ENCODE measurements at regions not wholly inside any gene's neighbourhood (a gene's known extent, or its start where the extent isn't known, plus 50 kb on each side); places are given as distances from the start of the nearest gene placed in this dataset.

GRCh38 chr9:4420351-4420750 lies 69.9 kb upstream of the SLC1A1 start:
- H3K27ac ChIP-seq (ENCODE audit: low read depth in 1 of 2, low read length in 1 of 2) = no peak overlapping the region
- H3K36me3 ChIP-seq (ENCODE audit: control insufficient read depth in 2 of 2, insufficient read depth in 2 of 2, low read length in 1 of 2) = no peaks in the 10 kb centered on the region
- DNase-seq (ENCODE audit: low read depth in 6 of 9, low spot score in 9 of 9) = no peak
- WGBS = 94% methylated on average over 6 of the region's 6 CpGs
- H3K9me3 ChIP-seq (ENCODE audit: control insufficient read depth in 2 of 2, insufficient read depth in 1 of 2, low read length in 1 of 2) = no peaks in the 10 kb centered on the region
- no peak overlapping the region for H3K4me3 ChIP-seq (ENCODE audit: low read length in 2 of 2)
- H3K4me1 ChIP-seq (ENCODE audit: control insufficient read depth in 2 of 2, insufficient read depth in 2 of 2, low read length in 2 of 2) = peaks cover 0 to 5% of the 10 kb centered on the region in 2 donors
- peaks cover 0 to 2% of the 10 kb centered on the region in 2 donors for H3K27me3 ChIP-seq (ENCODE audit: control insufficient read depth in 2 of 2, insufficient read depth in 1 of 2, low read length in 1 of 2)

GRCh38 chr9:4417578-4418325 lies 72.5 kb upstream of the SLC1A1 start:
- peaks cover 0 to under 1% of the 10 kb centered on the region in 2 donors for H3K4me1 ChIP-seq (ENCODE audit: control insufficient read depth in 2 of 2, insufficient read depth in 2 of 2, low read length in 2 of 2)
- no peak overlapping the region for H3K27ac ChIP-seq (ENCODE audit: low read depth in 1 of 2, low read length in 1 of 2)
- no peaks in the 10 kb centered on the region for H3K36me3 ChIP-seq (ENCODE audit: control insufficient read depth in 2 of 2, insufficient read depth in 2 of 2, low read length in 1 of 2)
- no peak overlapping the region for H3K4me3 ChIP-seq (ENCODE audit: low read length in 2 of 2)
- no peak for DNase-seq (ENCODE audit: low read depth in 6 of 9, low spot score in 9 of 9)
- H3K27me3 ChIP-seq (ENCODE audit: control insufficient read depth in 2 of 2, insufficient read depth in 1 of 2, low read length in 1 of 2) = no peaks in the 10 kb centered on the region
- WGBS = 98% methylated on average over 2 of the region's 2 CpGs
- H3K9me3 ChIP-seq (ENCODE audit: control insufficient read depth in 2 of 2, insufficient read depth in 1 of 2, low read length in 1 of 2) = no peaks in the 10 kb centered on the region

- no peak overlapping the region for H3K27ac ChIP-seq (ENCODE audit: low read depth in 1 of 2, low read length in 1 of 2)
- H3K27me3 ChIP-seq (ENCODE audit: control insufficient read depth in 2 of 2, insufficient read depth in 1 of 2, low read length in 1 of 2) = no peaks in the 10 kb centered on the region
- H3K4me3 ChIP-seq (ENCODE audit: low read length in 2 of 2) = no peak overlapping the region
- no peaks in the 10 kb centered on the region for H3K36me3 ChIP-seq (ENCODE audit: control insufficient read depth in 2 of 2, insufficient read depth in 2 of 2, low read length in 1 of 2)
- WGBS = 64% methylated on average over 1 of the region's 1 CpG
- no peaks in the 10 kb centered on the region for H3K9me3 ChIP-seq (ENCODE audit: control insufficient read depth in 2 of 2, insufficient read depth in 1 of 2, low read length in 1 of 2)
- no peaks in the 10 kb centered on the region for H3K4me1 ChIP-seq (ENCODE audit: control insufficient read depth in 2 of 2, insufficient read depth in 2 of 2, low read length in 2 of 2)
- no peak for DNase-seq (ENCODE audit: low read depth in 6 of 9, low spot score in 9 of 9)
These were observed 73.8 kb upstream of the SLC1A1 start for GRCh38 chr9:4416467-4416866.

- no peaks in the 10 kb centered on the region for H3K4me1 ChIP-seq (ENCODE audit: control insufficient read depth in 2 of 2, insufficient read depth in 2 of 2, low read length in 2 of 2)
- no peak overlapping the region for H3K4me3 ChIP-seq (ENCODE audit: low read length in 2 of 2)
- no peak overlapping the region for H3K27ac ChIP-seq (ENCODE audit: low read depth in 1 of 2, low read length in 1 of 2)
- WGBS = 92% methylated on average over 2 of the region's 2 CpGs
- DNase-seq (ENCODE audit: low read depth in 6 of 9, low spot score in 9 of 9) = no peak
- H3K36me3 ChIP-seq (ENCODE audit: control insufficient read depth in 2 of 2, insufficient read depth in 2 of 2, low read length in 1 of 2) = no peaks in the 10 kb centered on the region
- H3K9me3 ChIP-seq (ENCODE audit: control insufficient read depth in 2 of 2, insufficient read depth in 1 of 2, low read length in 1 of 2) = no peaks in the 10 kb centered on the region
- no peaks in the 10 kb centered on the region for H3K27me3 ChIP-seq (ENCODE audit: control insufficient read depth in 2 of 2, insufficient read depth in 1 of 2, low read length in 1 of 2)
These were observed 75.0 kb upstream of the SLC1A1 start for GRCh38 chr9:4415281-4415680.

GRCh38 chr9:4413856-4414255 lies 76.4 kb upstream of the SLC1A1 start:
- 83% methylated on average over 1 of the region's 1 CpG for WGBS

GRCh38 chr9:4404156-4404555 lies 86.1 kb upstream of the SLC1A1 start:
- no peak overlapping the region for H3K27ac ChIP-seq (ENCODE audit: low read depth in 1 of 2, low read length in 1 of 2)
- H3K4me1 ChIP-seq (ENCODE audit: control insufficient read depth in 2 of 2, insufficient read depth in 2 of 2, low read length in 2 of 2) = no peaks in the 10 kb centered on the region
- H3K27me3 ChIP-seq (ENCODE audit: control insufficient read depth in 2 of 2, insufficient read depth in 1 of 2, low read length in 1 of 2) = no peaks in the 10 kb centered on the region
- no peaks in the 10 kb centered on the region for H3K36me3 ChIP-seq (ENCODE audit: control insufficient read depth in 2 of 2, insufficient read depth in 2 of 2, low read length in 1 of 2)
- H3K9me3 ChIP-seq (ENCODE audit: control insufficient read depth in 2 of 2, insufficient read depth in 1 of 2, low read length in 1 of 2) = peaks cover 0 to 8% of the 10 kb centered on the region in 2 donors
- no peak overlapping the region for H3K4me3 ChIP-seq (ENCODE audit: low read length in 2 of 2)
- WGBS = 97% methylated on average over 3 of the region's 3 CpGs
- DNase-seq (ENCODE audit: low read depth in 6 of 9, low spot score in 9 of 9) = no peak

More at GRCh38 chr9:4413856-4414255, 76.4 kb upstream of the SLC1A1 start:
- Histone ChIP-seq H3K27ac (ENCODE audit: low read depth in 1 of 2, low read length in 1 of 2) (no peak overlapping the region), H3K36me3 (ENCODE audit: control insufficient read depth in 2 of 2, insufficient read depth in 2 of 2, low read length in 1 of 2) (no peaks in the 10 kb centered on the region), H3K9me3 (ENCODE audit: control insufficient read depth in 2 of 2, insufficient read depth in 1 of 2, low read length in 1 of 2) (no peaks in the 10 kb centered on the region), H3K4me1 (ENCODE audit: control insufficient read depth in 2 of 2, insufficient read depth in 2 of 2, low read length in 2 of 2) (no peaks in the 10 kb centered on the region), H3K4me3 (ENCODE audit: low read length in 2 of 2) (no peak overlapping the region), H3K27me3 (ENCODE audit: control insufficient read depth in 2 of 2, insufficient read depth in 1 of 2, low read length in 1 of 2) (no peaks in the 10 kb centered on the region)
- DNase-seq (ENCODE audit: low read depth in 6 of 9, low spot score in 9 of 9) = no peak

- Histone ChIP-seq H3K27ac (ENCODE audit: low read depth in 1 of 2, low read length in 1 of 2) (no peak overlapping the region), H3K4me3 (ENCODE audit: low read length in 2 of 2) (no peak overlapping the region), H3K36me3 (ENCODE audit: control insufficient read depth in 2 of 2, insufficient read depth in 2 of 2, low read length in 1 of 2) (no peaks in the 10 kb centered on the region), H3K4me1 (ENCODE audit: control insufficient read depth in 2 of 2, insufficient read depth in 2 of 2, low read length in 2 of 2) (no peaks in the 10 kb centered on the region), H3K27me3 (ENCODE audit: control insufficient read depth in 2 of 2, insufficient read depth in 1 of 2, low read length in 1 of 2) (no peaks in the 10 kb centered on the region), H3K9me3 (ENCODE audit: control insufficient read depth in 2 of 2, insufficient read depth in 1 of 2, low read length in 1 of 2) (peaks cover 0 to 8% of the 10 kb centered on the region in 2 donors)
- no peak for DNase-seq (ENCODE audit: low read depth in 6 of 9, low spot score in 9 of 9)
These were observed 87.8 kb upstream of the SLC1A1 start for GRCh38 chr9:4402501-4402900.

- DNase-seq (ENCODE audit: low read depth in 6 of 9, low spot score in 9 of 9) = no peak
- H3K36me3 ChIP-seq (ENCODE audit: control insufficient read depth in 2 of 2, insufficient read depth in 2 of 2, low read length in 1 of 2) = no peaks in the 10 kb centered on the region
- H3K27ac ChIP-seq (ENCODE audit: low read depth in 1 of 2, low read length in 1 of 2) = no peak overlapping the region
- peaks cover 0 to 8% of the 10 kb centered on the region in 2 donors for H3K9me3 ChIP-seq (ENCODE audit: control insufficient read depth in 2 of 2, insufficient read depth in 1 of 2, low read length in 1 of 2)
- no peaks in the 10 kb centered on the region for H3K4me1 ChIP-seq (ENCODE audit: control insufficient read depth in 2 of 2, insufficient read depth in 2 of 2, low read length in 2 of 2)
- H3K4me3 ChIP-seq (ENCODE audit: low read length in 2 of 2) = no peak overlapping the region
- no peaks in the 10 kb centered on the region for H3K27me3 ChIP-seq (ENCODE audit: control insufficient read depth in 2 of 2, insufficient read depth in 1 of 2, low read length in 1 of 2)
- WGBS = 91% methylated on average over 3 of the region's 3 CpGs
These were observed 89.5 kb upstream of the SLC1A1 start for GRCh38 chr9:4400731-4401130.

GRCh38 chr9:4397917-4398316 lies 92.4 kb upstream of the SLC1A1 start:
- Histone ChIP-seq H3K27ac (ENCODE audit: low read depth in 1 of 2, low read length in 1 of 2) (no peak overlapping the region), H3K4me3 (ENCODE audit: low read length in 2 of 2) (no peak overlapping the region), H3K4me1 (ENCODE audit: control insufficient read depth in 2 of 2, insufficient read depth in 2 of 2, low read length in 2 of 2) (no peaks in the 10 kb centered on the region), H3K36me3 (ENCODE audit: control insufficient read depth in 2 of 2, insufficient read depth in 2 of 2, low read length in 1 of 2) (no peaks in the 10 kb centered on the region), H3K9me3 (ENCODE audit: control insufficient read depth in 2 of 2, insufficient read depth in 1 of 2, low read length in 1 of 2) (peaks cover 0 to 8% of the 10 kb centered on the region in 2 donors), H3K27me3 (ENCODE audit: control insufficient read depth in 2 of 2, insufficient read depth in 1 of 2, low read length in 1 of 2) (no peaks in the 10 kb centered on the region)
- DNase-seq (ENCODE audit: low read depth in 6 of 9, low spot score in 9 of 9) = no peak
- 89% methylated on average over 2 of the region's 2 CpGs for WGBS
